Kidney (tissue), 13 donors: ENCODE measurements at regions not wholly inside any gene's neighbourhood (a gene's known extent, or its start where the extent isn't known, plus 50 kb on each side); places are given as distances from the start of the nearest gene placed in this dataset.

Source experiments
- DNase-seq, 5 donors: peaks; one replicate each; pipeline ENCODE4 v3.0.0-alpha.2; 2013 to 2020
- FAIRE-seq: peaks from 2 replicates; lab custom pipeline; 2012; peaks lifted over from hg19 to GRCh38; lab: Jason Lieb, UNC
- H3K27ac ChIP-seq, 2 donors: one replicate each; pipeline ENCODE4 v1.7.0; 2013; ENCODE audit warnings: low read depth in 2 of 2, low read length in 2 of 2, inconsistent platforms in 1 of 2
- H3K27me3 ChIP-seq: one replicate; pipeline ENCODE4 v1.7.1; 2013; ENCODE audit warnings: low read length, inconsistent platforms; ENCODE audit not compliant: control insufficient read depth, insufficient read depth
- H3K36me3 ChIP-seq, 3 donors: one replicate each; pipeline versions ENCODE4 v1.7.0 to v1.7.1; 2013; ENCODE audit warnings: low read length in 3 of 3, control low read depth in 1 of 3, inconsistent platforms in 1 of 3; ENCODE audit not compliant: insufficient read depth in 3 of 3, control insufficient read depth in 2 of 3
- H3K4me1 ChIP-seq, 3 donors: one replicate each; pipeline versions ENCODE4 v1.7.0 to v1.7.1; 2013; ENCODE audit warnings: low read length in 3 of 3, inconsistent platforms in 1 of 3, low read depth in 1 of 3; ENCODE audit not compliant: control insufficient read depth in 2 of 3, insufficient read depth in 2 of 3
- H3K4me3 ChIP-seq, 3 donors: one replicate each; pipeline versions ENCODE4 v1.7.0 to v1.8.1; 2013; ENCODE audit warnings: low read length in 3 of 3, control low read depth in 1 of 3, inconsistent platforms in 1 of 3
- H3K9ac ChIP-seq, 3 donors: one replicate each; pipeline versions ENCODE4 v1.7.0 to v1.7.1; 2013; ENCODE audit warnings: low read length in 3 of 3, control low read depth in 1 of 3, inconsistent platforms in 1 of 3
- H3K9me3 ChIP-seq, 3 donors: one replicate each; pipeline versions ENCODE4 v1.7.0 to v1.7.1; 2013; ENCODE audit warnings: low read length in 3 of 3, control low read depth in 1 of 3, inconsistent platforms in 1 of 3; ENCODE audit not compliant: control insufficient read depth in 2 of 3, insufficient read depth in 1 of 3
- intact Hi-C: fragments of 100-400 bp; cut with DNase I; formaldehyde crosslinking; loops from one replicate; pipeline ENCODE4 v1.11.1; 2022
- TF ChIP-seq, protein P1 (sequence below): IDR thresholded peaks from 3 replicates; pipeline ENCODE4 v1.5.1; 2012; ENCODE audit warnings: mild to moderate bottlenecking, moderate library complexity, borderline replicate concordance; ENCODE audit not compliant: insufficient read depth; ENCODE audit errors: extremely low read depth
- donor health status: control.
- donor health status: control.
- donor health status: control.
- donor health status: control.
- donor health status: control.
- donor health status: DM: yes; HTN: yes; CAD: no.
- donor health status: Normal renal cell carcinoma (clear cell type).

DNA sequence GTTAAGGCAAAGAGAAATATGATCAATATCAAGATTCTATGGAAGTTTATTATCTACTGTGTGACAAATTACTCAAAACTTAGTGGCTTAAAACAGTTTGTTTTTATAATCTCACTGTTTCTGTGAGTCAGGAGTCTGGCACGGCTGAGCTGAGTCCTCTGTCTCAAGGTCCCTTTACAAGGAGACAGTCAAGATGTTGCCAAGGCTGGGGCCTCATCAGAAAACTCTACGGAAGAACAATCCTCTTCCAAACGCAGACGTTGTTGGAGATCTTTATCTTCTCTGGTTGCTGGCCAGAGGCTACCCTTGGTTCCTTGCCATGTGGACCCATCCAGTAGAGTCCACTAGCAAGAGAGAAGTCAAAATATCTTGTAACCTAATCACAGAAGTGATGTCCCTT lies 100.6 kb upstream of the CCND2 start:
- DNase-seq, result no peak
- TF ChIP-seq, protein P1, sequence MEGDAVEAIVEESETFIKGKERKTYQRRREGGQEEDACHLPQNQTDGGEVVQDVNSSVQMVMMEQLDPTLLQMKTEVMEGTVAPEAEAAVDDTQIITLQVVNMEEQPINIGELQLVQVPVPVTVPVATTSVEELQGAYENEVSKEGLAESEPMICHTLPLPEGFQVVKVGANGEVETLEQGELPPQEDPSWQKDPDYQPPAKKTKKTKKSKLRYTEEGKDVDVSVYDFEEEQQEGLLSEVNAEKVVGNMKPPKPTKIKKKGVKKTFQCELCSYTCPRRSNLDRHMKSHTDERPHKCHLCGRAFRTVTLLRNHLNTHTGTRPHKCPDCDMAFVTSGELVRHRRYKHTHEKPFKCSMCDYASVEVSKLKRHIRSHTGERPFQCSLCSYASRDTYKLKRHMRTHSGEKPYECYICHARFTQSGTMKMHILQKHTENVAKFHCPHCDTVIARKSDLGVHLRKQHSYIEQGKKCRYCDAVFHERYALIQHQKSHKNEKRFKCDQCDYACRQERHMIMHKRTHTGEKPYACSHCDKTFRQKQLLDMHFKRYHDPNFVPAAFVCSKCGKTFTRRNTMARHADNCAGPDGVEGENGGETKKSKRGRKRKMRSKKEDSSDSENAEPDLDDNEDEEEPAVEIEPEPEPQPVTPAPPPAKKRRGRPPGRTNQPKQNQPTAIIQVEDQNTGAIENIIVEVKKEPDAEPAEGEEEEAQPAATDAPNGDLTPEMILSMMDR, result no peak
- no peak overlapping the region for H3K4me3 ChIP-seq
- H3K4me1 ChIP-seq, result no peaks in the 10 kb centered on the region
- H3K27me3 ChIP-seq, result no peaks in the 10 kb centered on the region
- no peaks in the 10 kb centered on the region for H3K9me3 ChIP-seq
- H3K27ac ChIP-seq, result no peak overlapping the region
- no peak overlapping the region for H3K9ac ChIP-seq
- intact Hi-C loops, result no loop called here
- no peak for FAIRE-seq
- H3K36me3 ChIP-seq, result no peaks in the 10 kb centered on the region

DNA sequence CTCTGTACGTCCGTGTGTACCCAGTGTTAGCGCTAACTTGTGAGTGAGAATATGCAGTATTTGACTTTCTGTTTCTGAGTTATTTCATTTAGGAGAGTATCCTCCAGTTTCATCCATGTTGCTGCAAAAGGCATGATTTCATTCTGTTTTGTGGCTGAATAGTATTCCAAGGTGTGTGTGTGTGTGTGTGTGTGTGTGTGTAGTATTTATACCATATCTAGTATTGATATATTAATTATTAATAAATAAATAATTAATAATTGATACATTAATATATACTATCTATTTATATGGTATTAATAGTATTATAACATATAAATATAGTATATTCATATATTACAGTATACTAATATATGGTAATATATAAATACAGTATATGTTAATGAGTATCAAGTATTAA lies 101.8 kb upstream of the CCND2 start:
- H3K4me1 ChIP-seq, result no peaks in the 10 kb centered on the region
- H3K27me3 ChIP-seq, result no peaks in the 10 kb centered on the region
- H3K27ac ChIP-seq, result no peak overlapping the region
- no peaks in the 10 kb centered on the region for H3K36me3 ChIP-seq
- TF ChIP-seq, protein P1, result no peak
- no peak overlapping the region for H3K9ac ChIP-seq
- no peaks in the 10 kb centered on the region for H3K9me3 ChIP-seq
- DNase-seq, result no peak
- H3K4me3 ChIP-seq, result no peak overlapping the region
- FAIRE-seq, result no peak
- intact Hi-C loops, result no loop called here

DNA sequence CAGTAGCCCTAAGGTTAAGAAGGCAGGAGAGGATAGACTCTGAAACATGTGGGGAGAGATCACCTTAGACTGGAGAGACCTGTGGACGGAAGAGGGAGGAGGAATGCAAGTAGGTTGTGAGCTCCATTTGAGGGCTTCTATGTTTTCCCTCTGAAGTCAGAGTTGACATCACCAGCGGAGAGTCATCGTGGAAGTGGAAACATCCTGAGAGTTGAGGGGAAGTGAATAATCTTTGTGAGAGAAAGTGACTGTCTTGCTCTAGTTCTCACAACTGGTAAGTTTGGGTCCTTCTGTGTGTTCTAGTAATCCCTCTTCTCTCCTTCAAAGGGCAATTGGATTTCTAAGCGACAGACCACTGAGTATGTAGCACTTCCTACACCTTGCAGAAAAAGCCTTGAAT lies 103.6 kb upstream of the CCND2 start:
- Histone ChIP-seq H3K27ac (no peak overlapping the region), H3K4me1 (no peaks in the 10 kb centered on the region), H3K9me3 (no peaks in the 10 kb centered on the region), H3K36me3 (no peaks in the 10 kb centered on the region), H3K9ac (no peak overlapping the region), H3K27me3 (no peaks in the 10 kb centered on the region), H3K4me3 (no peak overlapping the region)
- TF ChIP-seq, protein P1, result no peak
- no peak for FAIRE-seq
- DNase-seq, result no peak
- intact Hi-C loops, result no loop called here

DNA sequence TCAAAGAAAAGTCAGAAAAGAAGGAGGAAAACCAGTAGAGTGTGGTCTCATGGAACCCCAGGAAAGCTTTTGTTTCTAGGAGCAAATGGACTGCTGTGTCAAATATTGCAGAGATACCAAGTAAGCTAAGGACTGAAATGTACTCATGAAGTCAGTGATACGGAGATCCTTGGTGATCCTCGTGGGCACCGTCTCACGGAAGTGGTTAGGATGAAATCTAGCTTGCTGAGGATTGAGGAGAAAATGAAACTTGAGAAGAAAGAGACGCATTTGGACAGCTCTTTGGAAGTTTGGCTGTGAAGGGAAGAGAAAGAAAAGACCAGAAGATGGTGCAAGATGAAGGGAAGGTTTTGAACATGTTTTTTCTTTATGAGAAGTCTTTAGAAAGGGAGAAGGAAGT lies 104.0 kb upstream of the CCND2 start:
- H3K27ac ChIP-seq, result no peak overlapping the region
- no peak overlapping the region for H3K4me3 ChIP-seq
- TF ChIP-seq, protein P1, result no peak
- no peak overlapping the region for H3K9ac ChIP-seq
- DNase-seq, result no peak
- H3K36me3 ChIP-seq, result no peaks in the 10 kb centered on the region
- intact Hi-C loops, result no loop called here
- no peaks in the 10 kb centered on the region for H3K27me3 ChIP-seq
- no peaks in the 10 kb centered on the region for H3K9me3 ChIP-seq
- H3K4me1 ChIP-seq, result no peaks in the 10 kb centered on the region
- FAIRE-seq, result no peak
